ENCODE measurements at regions not wholly inside any gene's neighbourhood (a gene's known extent, or its start where the extent isn't known, plus 50 kb on each side); places are given as distances from the start of the nearest gene placed in this dataset.

- intact Hi-C loops (cut with DNase I): loop anchor here (10.0 kb wide), 1 partner anchor 90 kb away; no protein-coding TSS in a partner anchor
- DNase-seq: no peak
Measured at GRCh38 chr5:116365006-116365496, 209.6 kb downstream of the SEMA6A start.

DNA sequence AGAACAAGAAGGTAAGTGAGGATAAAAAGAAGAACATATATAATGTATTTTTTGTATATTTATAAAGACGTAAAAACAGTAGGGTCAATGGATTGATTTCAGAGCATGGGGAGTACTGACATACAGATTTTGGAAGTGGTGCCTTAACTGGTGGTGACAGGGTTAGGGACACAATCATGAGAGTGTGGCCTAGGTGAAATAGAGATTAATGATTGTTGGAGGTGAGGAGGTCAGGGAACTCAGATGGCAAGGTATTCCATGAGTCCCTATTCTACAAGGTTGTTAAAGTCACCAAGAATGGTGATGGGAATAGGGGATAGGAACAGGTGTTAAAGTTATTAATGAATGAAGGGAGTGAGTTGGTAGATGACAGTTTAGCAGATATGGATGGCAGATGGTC, 210.8 kb downstream of the SEMA6A start:
- DNase-seq: no peak
- intact Hi-C loops (cut with DNase I): loop anchor here (5.0 to 10.0 kb wide), 3 partner anchors 91 to 209 kb away; partner anchors contain the start of gene SEMA6A

DNA sequence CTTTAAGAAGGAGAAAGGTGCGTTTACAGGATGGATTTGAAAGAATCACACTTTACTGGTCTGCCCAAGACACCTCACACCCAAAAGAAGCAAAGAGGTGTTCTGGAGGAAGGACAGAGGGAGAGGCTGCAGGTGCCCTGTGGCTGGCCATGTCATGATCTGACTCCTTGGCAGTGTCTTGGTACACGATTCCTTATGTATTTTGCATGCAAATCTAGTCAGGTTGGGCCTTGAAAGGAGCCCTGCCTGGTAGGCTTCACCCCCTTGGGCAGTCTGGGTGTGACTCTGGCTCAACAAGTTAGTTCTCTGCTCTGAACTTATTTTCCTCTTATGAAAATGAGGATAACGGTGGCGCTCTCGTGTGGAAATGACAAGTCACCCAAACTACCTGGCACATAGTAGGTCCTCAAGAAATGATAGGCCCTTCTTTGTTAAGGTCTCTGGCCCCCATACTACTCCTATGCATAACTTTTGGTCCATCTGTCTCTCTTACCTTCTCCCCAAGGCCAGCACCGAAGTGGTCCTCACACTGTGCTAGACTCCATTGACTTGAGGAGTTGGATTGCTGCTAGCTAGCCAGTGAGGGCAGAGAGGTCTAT, 212.5 kb downstream of the SEMA6A start:
- intact Hi-C loops (cut with DNase I): loop anchor here (5.0 to 10.0 kb wide), 3 partner anchors 93 to 210 kb away; partner anchors contain the start of gene SEMA6A
- peak in 1 of 10 donors; percentile 49 for DNase-seq

GRCh38 chr5:116361171-116361967, 213.3 kb downstream of the SEMA6A start:
- intact Hi-C loops (cut with DNase I): loop anchor here (5.0 to 10.0 kb wide), 3 partner anchors 93 to 211 kb away; partner anchors contain the start of gene SEMA6A
- peak; percentile 61 to 96 (median 76) for DNase-seq

DNA sequence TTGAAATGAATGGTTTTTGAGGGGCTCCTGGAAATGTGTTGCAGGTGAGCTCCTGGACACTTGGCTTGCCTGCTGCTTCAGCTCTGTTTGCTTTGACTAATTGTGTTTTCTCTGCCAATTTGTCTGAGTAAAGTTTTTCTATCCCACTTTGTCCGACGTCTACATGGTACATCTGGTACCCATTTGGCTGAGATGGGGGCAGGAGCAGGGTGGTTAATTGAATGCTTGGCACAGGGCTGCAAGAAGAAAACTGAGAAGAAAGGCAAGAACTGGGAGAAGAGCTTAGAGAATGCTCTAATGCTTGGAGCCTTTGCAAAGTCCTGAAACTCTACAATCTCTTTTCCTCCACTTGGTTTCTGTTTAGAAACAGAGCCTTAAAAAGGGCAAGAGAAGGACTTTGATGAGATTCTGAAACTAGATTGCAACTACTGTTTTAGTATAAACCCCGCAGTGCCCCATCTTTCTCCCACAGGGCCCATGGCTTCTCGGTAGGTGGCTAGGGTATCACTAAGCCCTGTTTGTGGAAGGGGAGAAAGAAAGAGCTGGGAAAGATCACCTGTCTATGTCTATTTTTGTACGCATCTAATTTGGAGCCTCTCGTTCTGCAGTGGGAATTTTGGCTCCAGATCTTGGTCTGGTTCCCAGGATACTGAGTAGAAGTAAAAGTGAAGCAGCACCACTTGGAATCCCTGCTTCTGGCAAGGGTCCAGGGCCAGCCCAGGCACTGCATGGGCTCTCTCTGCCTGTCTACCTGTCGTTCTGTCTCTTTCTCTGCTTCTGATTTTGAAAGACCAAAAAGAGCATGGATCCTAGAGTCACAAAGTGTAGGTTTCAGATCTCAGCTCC, 214.4 kb downstream of the SEMA6A start:
- intact Hi-C loops (cut with DNase I): loop anchor here (5.0 to 10.0 kb wide), 3 partner anchors 95 to 212 kb away; partner anchors contain the start of gene SEMA6A
- peak in 9 of 10 donors; percentile 44 to 93 (median 65) for DNase-seq

GRCh38 chr5:116359592-116359991, 215.0 kb downstream of the SEMA6A start:
- no peak for DNase-seq
- intact Hi-C loops (cut with DNase I): no loop called here

DNA sequence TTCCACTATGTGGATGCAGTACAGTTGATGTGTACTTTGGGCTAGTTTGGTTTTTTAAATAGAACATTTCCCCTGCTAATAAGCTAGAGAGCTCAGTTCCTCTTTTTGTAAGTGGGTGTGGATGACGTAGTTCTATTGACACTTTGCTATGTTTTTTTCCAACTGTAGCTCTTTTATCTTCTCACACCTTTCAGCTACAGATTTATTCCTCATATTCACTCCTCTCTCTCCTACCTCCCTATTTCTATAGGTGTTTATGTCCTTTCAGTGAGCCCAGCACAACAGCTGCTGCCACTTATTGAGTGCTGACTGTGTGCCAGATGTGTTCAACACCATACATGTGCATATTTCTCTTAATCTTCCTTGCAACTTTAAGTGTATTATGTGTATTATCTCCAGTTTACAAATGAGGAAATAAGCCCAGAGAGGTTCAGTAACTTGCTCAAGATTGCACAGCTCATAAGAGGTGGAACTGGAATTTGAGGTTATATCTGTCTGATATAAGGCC, 215.7 kb downstream of the SEMA6A start:
- intact Hi-C loops (cut with DNase I): no loop called here
- DNase-seq: no peak

DNA sequence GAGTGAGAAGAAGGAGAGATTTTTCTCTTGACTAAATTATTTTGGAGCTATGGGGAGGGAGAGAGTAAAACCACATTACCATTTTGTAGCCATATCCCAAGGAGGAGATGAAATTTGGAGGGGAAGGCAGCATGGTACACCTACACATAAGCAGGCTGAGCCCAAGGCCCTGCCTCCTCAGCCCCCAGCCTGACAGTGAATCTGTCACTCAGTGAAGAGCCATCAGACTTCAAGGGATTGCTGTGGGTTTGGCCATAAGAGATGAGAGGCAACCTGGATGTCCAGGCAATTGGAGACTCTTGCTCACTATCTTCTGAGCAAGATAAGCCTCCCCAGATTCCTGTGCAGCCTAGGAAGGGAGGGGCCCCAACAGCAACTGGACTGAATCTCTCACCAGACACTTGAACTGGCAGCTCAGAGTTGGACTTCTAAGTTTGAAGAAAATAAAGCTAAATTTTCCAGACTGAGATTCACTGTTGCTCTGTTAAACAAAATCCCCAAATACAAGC, 216.6 kb downstream of the SEMA6A start:
- intact Hi-C loops (cut with DNase I): no loop called here

GRCh38 chr5:116355819-116356601, 218.6 kb downstream of the SEMA6A start:
- DNase-seq: no peak
- intact Hi-C loops (cut with DNase I): no loop called here

More for the DNA sequence above, 216.6 kb downstream of the SEMA6A start:
- no peak for DNase-seq

- intact Hi-C loops (cut with DNase I): no loop called here
- no peak for DNase-seq
Measured at GRCh38 chr5:116354699-116355098, 219.9 kb downstream of the SEMA6A start.

- intact Hi-C loops (cut with DNase I): no loop called here
- no peak for DNase-seq
Measured at GRCh38 chr5:116347657-116348056, 227.0 kb downstream of the SEMA6A start.

- intact Hi-C loops (cut with DNase I): no loop called here
- peak in 1 of 10 donors; percentile 44 for DNase-seq
Measured at GRCh38 chr5:116343961-116344360, 230.7 kb downstream of the SEMA6A start.
